Mesenchymal stem cell (in vitro differentiated cells and primary cell): ENCODE measurements at regions not wholly inside any gene's neighbourhood (a gene's known extent, or its start where the extent isn't known, plus 50 kb on each side); places are given as distances from the start of the nearest gene placed in this dataset.
A peak's percentile ranks its signal among the peaks of the same experiment; 100 is the strongest.

Experiments used
- DNase-seq: peaks from one replicate; pipeline ENCODE4 v3.0.0-alpha.2; 2013
- H2AFZ ChIP-seq: one replicate; pipeline ENCODE4 v1.6.1; 2013; ENCODE audit warnings: low read depth, mild to moderate bottlenecking, control low read depth, inconsistent platforms, low read length, moderate library complexity
- H2AK5ac ChIP-seq: 2 replicates; pipeline ENCODE4 v1.6.1; 2013; ENCODE audit warnings: low read length, moderate library complexity, mild to moderate bottlenecking, inconsistent platforms; ENCODE audit not compliant: severe bottlenecking
- H2BK120ac ChIP-seq: one replicate; pipeline ENCODE4 v1.6.1; 2013; ENCODE audit warnings: low read depth, mild to moderate bottlenecking, inconsistent platforms, low read length, moderate library complexity
- H2BK12ac ChIP-seq, 2 experiments: one replicate each; pipeline ENCODE4 v1.6.1; 2013; ENCODE audit warnings: inconsistent platforms in 2 of 2, low read length in 2 of 2, mild to moderate bottlenecking in 2 of 2, moderate library complexity in 2 of 2, control low read depth in 1 of 2
- H2BK15ac ChIP-seq: one replicate; pipeline ENCODE4 v1.6.1; 2013; ENCODE audit warnings: mild to moderate bottlenecking, low read depth, inconsistent platforms; ENCODE audit not compliant: poor library complexity, severe bottlenecking
- H2BK5ac ChIP-seq: 2 replicates; pipeline ENCODE4 v1.6.1; 2013; ENCODE audit warnings: low read depth, mild to moderate bottlenecking, low read length, control low read depth, inconsistent platforms; ENCODE audit not compliant: poor library complexity, severe bottlenecking
- H3K14ac ChIP-seq, 2 experiments: one replicate each; pipeline ENCODE4 v1.6.1; 2013; ENCODE audit warnings: inconsistent platforms in 2 of 2, low read length in 2 of 2, control low read depth in 1 of 2, mild to moderate bottlenecking in 1 of 2, moderate library complexity in 1 of 2
- H3K18ac ChIP-seq, 2 experiments: one replicate each; pipeline ENCODE4 v1.6.1; 2013; ENCODE audit warnings: inconsistent platforms in 2 of 2, low read length in 2 of 2, control low read depth in 1 of 2, low read depth in 1 of 2, mild to moderate bottlenecking in 1 of 2
- H3K23ac ChIP-seq, 2 experiments: one replicate each; pipeline ENCODE4 v1.6.1; 2013; ENCODE audit warnings: inconsistent platforms in 2 of 2, low read length in 2 of 2, mild to moderate bottlenecking in 2 of 2, moderate library complexity in 2 of 2, control low read depth in 1 of 2
- H3K27ac ChIP-seq: 2 replicates; pipeline ENCODE4 v1.5.1; 2013; ENCODE audit warnings: mild to moderate bottlenecking, moderate library complexity, low read length, control low read depth, inconsistent platforms; ENCODE audit not compliant: poor library complexity, severe bottlenecking
- H3K27me3 ChIP-seq, 2 experiments: 2 replicates each; pipeline versions ENCODE4 v1.6.1 to v1.7.0; 2013; ENCODE audit warnings: low read length in 2 of 2, mild to moderate bottlenecking in 2 of 2, moderate library complexity in 2 of 2, control low read depth in 1 of 2, inconsistent platforms in 1 of 2; ENCODE audit not compliant: control insufficient read depth in 1 of 2, insufficient read depth in 1 of 2
- H3K36me3 ChIP-seq, 2 experiments: 2 replicates each; pipeline versions ENCODE4 v1.6.1 to v1.7.0; 2013; ENCODE audit warnings: low read length in 2 of 2, control low read depth in 1 of 2, inconsistent platforms in 1 of 2, low read depth in 1 of 2, mild to moderate bottlenecking in 1 of 2; ENCODE audit not compliant: insufficient read depth in 2 of 2, control insufficient read depth in 1 of 2
- H3K4ac ChIP-seq, 2 experiments: one replicate each; pipeline ENCODE4 v1.6.1; 2013; ENCODE audit warnings: inconsistent platforms in 2 of 2, low read length in 2 of 2, mild to moderate bottlenecking in 2 of 2, moderate library complexity in 2 of 2, control low read depth in 1 of 2, low read depth in 1 of 2
- H3K4me1 ChIP-seq: 2 replicates; pipeline ENCODE4 v1.6.1; 2013; ENCODE audit warnings: low read depth, low read length, control low read depth; ENCODE audit not compliant: control insufficient read depth, insufficient read depth
- H3K4me2 ChIP-seq: 2 replicates; pipeline ENCODE4 v1.6.1; 2013; ENCODE audit warnings: low read length, mild to moderate bottlenecking, inconsistent platforms; ENCODE audit not compliant: poor library complexity, severe bottlenecking
- H3K4me3 ChIP-seq, 2 experiments: 2 replicates each; pipeline versions ENCODE4 v1.5.1 to v1.7.0; 2013; ENCODE audit warnings: low read length in 2 of 2, mild to moderate bottlenecking in 2 of 2, control low read depth in 1 of 2, low read depth in 1 of 2; ENCODE audit not compliant: insufficient read depth in 1 of 2
- H3K79me1 ChIP-seq: replicated peaks from 2 replicates; pipeline ENCODE4 v1.6.1; 2013; ENCODE audit warnings: mild to moderate bottlenecking, control low read depth, low read length, inconsistent platforms; ENCODE audit not compliant: poor library complexity, severe bottlenecking
- H3K9ac ChIP-seq: 2 replicates; pipeline ENCODE4 v1.7.0; 2013; ENCODE audit warnings: mild to moderate bottlenecking, low read length, moderate library complexity
- H3K9me3 ChIP-seq: 2 replicates; pipeline ENCODE4 v1.7.0; 2013; ENCODE audit warnings: mild to moderate bottlenecking, low read length; ENCODE audit not compliant: control insufficient read depth
- H4K8ac ChIP-seq: one replicate; pipeline ENCODE4 v1.6.1; 2013; ENCODE audit warnings: inconsistent platforms, mild to moderate bottlenecking, low read length, moderate library complexity
- H4K91ac ChIP-seq: one replicate; pipeline ENCODE4 v1.6.1; 2013; ENCODE audit warnings: mild to moderate bottlenecking, low read length, inconsistent platforms
- WGBS: methylation state at CpG from one replicate; pipeline ENCODE4 v1.1.7; 2013; ENCODE audit warnings: mixed read lengths; 5-methylcytosine and 5-hydroxymethylcytosine counted together

DNA sequence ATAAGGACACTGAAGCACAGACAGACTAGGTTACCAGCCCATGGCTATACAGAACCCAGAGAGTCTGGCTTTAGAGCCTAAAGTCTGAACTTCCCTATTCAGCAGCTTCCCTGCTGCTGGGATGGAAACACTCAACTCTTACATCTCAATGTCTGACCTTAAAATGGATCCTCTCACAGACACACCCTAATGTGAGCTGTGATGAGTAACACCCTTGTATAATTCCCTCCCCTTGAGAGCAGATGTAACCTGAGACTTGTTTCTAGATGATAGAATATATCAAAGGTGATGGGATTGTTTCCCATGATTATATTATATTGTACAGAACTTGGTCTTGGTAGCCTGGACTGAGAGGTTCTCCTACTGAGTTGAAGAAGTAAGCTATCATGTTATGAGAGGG lies 577.1 kb upstream of the KLHL29 start:
- H3K4me2 ChIP-seq, result no peak overlapping the region
- no peak overlapping the region for H4K91ac ChIP-seq
- no peak overlapping the region for H3K27ac ChIP-seq
- peaks cover 5% of the 10 kb centered on the region for H3K9me3 ChIP-seq
- H2BK15ac ChIP-seq, result no peak overlapping the region
- H3K4me3 ChIP-seq, result no peak overlapping the region
- H2AFZ ChIP-seq, result no peak overlapping the region
- H2BK120ac ChIP-seq, result no peak overlapping the region
- H2BK5ac ChIP-seq, result no peak overlapping the region
- no peaks in the 10 kb centered on the region for H3K79me1 ChIP-seq
- DNase-seq, result no peak
- H3K9ac ChIP-seq, result no peak overlapping the region
- no peaks in the 10 kb centered on the region for H3K27me3 ChIP-seq
- H3K4me1 ChIP-seq, result no peaks in the 10 kb centered on the region
- H2AK5ac ChIP-seq, result no peak overlapping the region
- no peak overlapping the region for H3K23ac ChIP-seq
- H3K18ac ChIP-seq, result no peak overlapping the region
- H2BK12ac ChIP-seq, result no peak overlapping the region
- H3K36me3 ChIP-seq, result no peaks in the 10 kb centered on the region
- no peak overlapping the region for H3K14ac ChIP-seq
- no peak overlapping the region for H3K4ac ChIP-seq
- H4K8ac ChIP-seq, result no peak overlapping the region

- Histone ChIP-seq H3K4me3 (no peak overlapping the region), H3K4me2 (no peak overlapping the region), H2BK5ac (no peak overlapping the region), H3K36me3 (no peaks in the 10 kb centered on the region), H3K27me3 (no peaks in the 10 kb centered on the region), H2BK120ac (no peak overlapping the region), H3K14ac (no peak overlapping the region), H3K9ac (no peak overlapping the region), H3K18ac (no peak overlapping the region), H4K8ac (no peak overlapping the region), H3K9me3 (peaks cover 5% of the 10 kb centered on the region), H2BK15ac (no peak overlapping the region), H3K79me1 (no peaks in the 10 kb centered on the region), H2AK5ac (no peak overlapping the region), H2AFZ (no peak overlapping the region), H3K23ac (no peak overlapping the region), H3K4me1 (no peaks in the 10 kb centered on the region), H3K4ac (no peak overlapping the region), H2BK12ac (no peak overlapping the region), H3K27ac (no peak overlapping the region), H4K91ac (no peak overlapping the region)
- WGBS, result no CpG with 5 or more reads among the region's 2 CpGs
- no peak for DNase-seq
Observed at GRCh38 chr2:22810602-22811001, 574.4 kb upstream of the KLHL29 start.

- no peak overlapping the region for H3K23ac ChIP-seq
Observed at GRCh38 chr2:22812065-22812680, 572.8 kb upstream of the KLHL29 start.

GRCh38 chr2:22817197-22817596 lies 567.8 kb upstream of the KLHL29 start:
- no peak overlapping the region for H2BK5ac ChIP-seq
- H4K91ac ChIP-seq, result no peak overlapping the region
- no peaks in the 10 kb centered on the region for H3K9me3 ChIP-seq
- no peaks in the 10 kb centered on the region for H3K36me3 ChIP-seq
- H2AK5ac ChIP-seq, result no peak overlapping the region
- no peak overlapping the region for H2BK120ac ChIP-seq
- no peak overlapping the region for H3K4me2 ChIP-seq
- H2AFZ ChIP-seq, result no peak overlapping the region
- no peaks in the 10 kb centered on the region for H3K4me1 ChIP-seq
- no peak overlapping the region for H3K27ac ChIP-seq
- no peak overlapping the region for H4K8ac ChIP-seq
- no peak for DNase-seq
- WGBS, result 58% methylated on average over 4 of the region's 4 CpGs
- no peak overlapping the region for H3K18ac ChIP-seq
- no peak overlapping the region for H3K4ac ChIP-seq
- no peak overlapping the region for H2BK15ac ChIP-seq
- no peak overlapping the region for H3K23ac ChIP-seq
- no peak overlapping the region for H3K14ac ChIP-seq
- no peaks in the 10 kb centered on the region for H3K79me1 ChIP-seq
- H3K4me3 ChIP-seq, result peak overlapping the region in 1 of 2 experiments; percentile 2
- peak overlapping the region; percentile 39 for H3K9ac ChIP-seq
- H3K27me3 ChIP-seq, result no peaks in the 10 kb centered on the region
- no peak overlapping the region for H2BK12ac ChIP-seq

More at GRCh38 chr2:22812065-22812680, 572.8 kb upstream of the KLHL29 start:
- no peak overlapping the region for H3K18ac ChIP-seq
- H2AK5ac ChIP-seq, result no peak overlapping the region
- no peak overlapping the region for H3K4ac ChIP-seq
- H2BK5ac ChIP-seq, result no peak overlapping the region
- no peak for DNase-seq
- H3K36me3 ChIP-seq, result no peaks in the 10 kb centered on the region
- H2BK120ac ChIP-seq, result no peak overlapping the region
- H3K4me2 ChIP-seq, result no peak overlapping the region
- no peaks in the 10 kb centered on the region for H3K27me3 ChIP-seq
- no peaks in the 10 kb centered on the region for H3K79me1 ChIP-seq
- no peak overlapping the region for H2BK15ac ChIP-seq
- H2AFZ ChIP-seq, result no peak overlapping the region
- no peak overlapping the region for H4K91ac ChIP-seq
- H3K4me3 ChIP-seq, result peak overlapping the region in 1 of 2 experiments; percentile 50
- H3K27ac ChIP-seq, result no peak overlapping the region
- H3K9ac ChIP-seq, result peak overlapping the region; percentile 65
- WGBS, result no CpG with 5 or more reads among the region's 2 CpGs
- H4K8ac ChIP-seq, result no peak overlapping the region
- peaks cover under 1% of the 10 kb centered on the region for H3K9me3 ChIP-seq
- no peaks in the 10 kb centered on the region for H3K4me1 ChIP-seq
- no peak overlapping the region for H2BK12ac ChIP-seq
- H3K14ac ChIP-seq, result no peak overlapping the region
